ENCODE measurements at regions not wholly inside any gene's neighbourhood (a gene's known extent, or its start where the extent isn't known, plus 50 kb on each side); places are given as distances from the start of the nearest gene placed in this dataset.

DNA sequence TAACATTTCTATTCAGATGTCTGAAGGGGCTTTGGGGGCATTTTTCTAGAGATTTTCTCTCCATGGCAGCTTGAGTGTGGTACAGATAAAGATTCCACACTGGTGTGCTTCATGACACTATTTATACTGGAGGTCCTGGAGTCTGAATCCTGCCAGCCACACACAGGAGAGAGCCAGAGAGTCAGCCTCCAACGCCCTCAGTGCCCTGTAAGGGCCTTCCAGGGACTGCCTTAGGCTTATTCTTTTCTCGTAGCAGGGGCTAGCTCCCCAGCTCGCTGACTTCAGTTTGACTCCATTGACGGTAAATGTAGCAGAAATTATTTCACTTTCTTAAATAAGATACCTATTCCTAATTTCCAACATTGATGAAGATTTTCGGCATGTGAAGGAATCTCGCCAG lies 100.9 kb downstream of the VSTM2A start:
- TF ChIP-seq CTCF (IDR thresholded peaks at IDR 0.05) (no peak), EZH2phosphoT487 (IDR thresholded peaks at IDR 0.05) (no peak)
